Mucosa of rectum (tissue), 2 donors: ENCODE measurements at regions not wholly inside any gene's neighbourhood (a gene's known extent, or its start where the extent isn't known, plus 50 kb on each side); places are given as distances from the start of the nearest gene placed in this dataset.

Experiments
- H3K27ac ChIP-seq, 2 donors: one replicate each; pipeline ENCODE4 v1.7.0; 2013; ENCODE audit warnings: inconsistent platforms in 2 of 2, low read depth in 2 of 2, low read length in 2 of 2
- H3K27me3 ChIP-seq, 2 donors: one replicate each; pipeline ENCODE4 v1.7.0; 2013; ENCODE audit warnings: low read length in 2 of 2; ENCODE audit not compliant: control insufficient read depth in 2 of 2, insufficient read depth in 2 of 2
- H3K36me3 ChIP-seq, 2 donors: one replicate each; pipeline ENCODE4 v1.7.0; 2013; ENCODE audit warnings: low read length in 2 of 2; ENCODE audit not compliant: control insufficient read depth in 2 of 2, insufficient read depth in 2 of 2
- H3K4me1 ChIP-seq, 2 donors: one replicate each; pipeline ENCODE4 v1.7.0; 2013; ENCODE audit warnings: low read length in 2 of 2, mild to moderate bottlenecking in 1 of 2; ENCODE audit not compliant: control insufficient read depth in 2 of 2, insufficient read depth in 2 of 2
- H3K4me3 ChIP-seq, 2 donors: one replicate each; pipeline ENCODE4 v1.7.0; 2013; ENCODE audit warnings: low read length in 2 of 2
- H3K9ac ChIP-seq, 2 donors: one replicate each; pipeline ENCODE4 v1.7.0; 2013; ENCODE audit warnings: low read length in 2 of 2, low read depth in 1 of 2, mild to moderate bottlenecking in 1 of 2
- H3K9me3 ChIP-seq, 2 donors: one replicate each; pipeline ENCODE4 v1.7.0; 2013; ENCODE audit warnings: low read length in 2 of 2; ENCODE audit not compliant: control insufficient read depth in 2 of 2
- donor health status: healthy.
- donor health status: Normal muscosa, but diverticular disease.

DNA sequence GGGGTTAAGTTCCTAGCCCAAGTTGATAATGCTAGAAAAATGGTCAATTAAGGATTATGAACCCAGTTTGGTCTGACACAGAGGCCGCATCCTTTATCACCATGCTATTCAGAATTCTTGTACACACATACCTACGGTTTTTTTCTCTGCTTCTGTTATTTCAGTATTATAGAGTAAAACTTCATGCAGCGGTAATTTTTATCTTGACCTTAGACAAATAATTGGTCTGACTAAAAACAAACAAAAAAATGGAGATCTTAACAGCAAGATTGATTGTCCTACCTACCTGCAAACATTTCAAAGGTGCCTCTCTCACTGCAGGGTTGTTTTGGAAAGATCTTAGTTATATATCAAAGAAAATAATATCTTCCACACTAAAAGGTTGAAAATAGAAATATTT is 201.9 kb upstream of the PRICKLE1 start:
- Histone ChIP-seq H3K4me3 (no peak overlapping the region), H3K9ac (no peak overlapping the region), H3K9me3 (no peaks in the 10 kb centered on the region), H3K4me1 (no peaks in the 10 kb centered on the region), H3K27me3 (no peaks in the 10 kb centered on the region), H3K36me3 (no peaks in the 10 kb centered on the region), H3K27ac (no peak overlapping the region)

GRCh38 chr12:42790761-42791151 is 201.2 kb upstream of the PRICKLE1 start:
- H3K27ac ChIP-seq = no peak overlapping the region
- H3K27me3 ChIP-seq = no peaks in the 10 kb centered on the region
- H3K9me3 ChIP-seq = no peaks in the 10 kb centered on the region
- no peak overlapping the region for H3K4me3 ChIP-seq
- H3K4me1 ChIP-seq = no peaks in the 10 kb centered on the region
- H3K9ac ChIP-seq = no peak overlapping the region
- no peaks in the 10 kb centered on the region for H3K36me3 ChIP-seq

- no peak overlapping the region for H3K27ac ChIP-seq
- no peaks in the 10 kb centered on the region for H3K9me3 ChIP-seq
- H3K27me3 ChIP-seq = no peaks in the 10 kb centered on the region
- H3K4me1 ChIP-seq = no peaks in the 10 kb centered on the region
- H3K36me3 ChIP-seq = no peaks in the 10 kb centered on the region
- no peak overlapping the region for H3K9ac ChIP-seq
- H3K4me3 ChIP-seq = no peak overlapping the region
These were observed 200.5 kb upstream of the PRICKLE1 start for GRCh38 chr12:42789808-42790760.

- no peak overlapping the region for H3K9ac ChIP-seq
- H3K27me3 ChIP-seq = no peaks in the 10 kb centered on the region
- no peaks in the 10 kb centered on the region for H3K9me3 ChIP-seq
- H3K27ac ChIP-seq = no peak overlapping the region
- no peaks in the 10 kb centered on the region for H3K4me1 ChIP-seq
- no peaks in the 10 kb centered on the region for H3K36me3 ChIP-seq
- H3K4me3 ChIP-seq = no peak overlapping the region
These were observed 197.0 kb upstream of the PRICKLE1 start for GRCh38 chr12:42786400-42787148.

DNA sequence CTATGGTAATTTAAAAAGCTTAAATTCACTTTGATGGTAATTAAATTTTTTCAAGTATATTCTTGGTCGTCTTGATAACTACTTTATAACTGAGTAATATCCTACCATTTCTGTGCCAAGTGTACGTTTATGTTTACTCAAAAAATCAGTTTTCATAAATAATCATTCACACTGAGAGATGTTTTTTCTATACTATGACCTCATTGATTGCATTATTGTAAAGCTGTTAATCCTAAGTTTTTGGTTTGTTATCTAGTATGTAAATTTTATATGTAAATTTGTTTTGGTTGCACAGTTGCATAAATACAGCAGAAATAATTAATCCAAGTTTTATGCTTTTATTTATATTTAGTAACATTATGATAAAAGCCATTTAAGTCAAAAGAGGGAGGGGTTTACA is 196.4 kb upstream of the PRICKLE1 start:
- Histone ChIP-seq H3K4me1 (no peaks in the 10 kb centered on the region), H3K27ac (no peak overlapping the region), H3K36me3 (no peaks in the 10 kb centered on the region), H3K4me3 (no peak overlapping the region), H3K27me3 (no peaks in the 10 kb centered on the region), H3K9ac (no peak overlapping the region), H3K9me3 (no peaks in the 10 kb centered on the region)

- H3K4me3 ChIP-seq = no peak overlapping the region
- H3K36me3 ChIP-seq = no peaks in the 10 kb centered on the region
- no peaks in the 10 kb centered on the region for H3K27me3 ChIP-seq
- no peak overlapping the region for H3K9ac ChIP-seq
- no peaks in the 10 kb centered on the region for H3K9me3 ChIP-seq
- no peaks in the 10 kb centered on the region for H3K4me1 ChIP-seq
- H3K27ac ChIP-seq = no peak overlapping the region
These were observed 191.1 kb upstream of the PRICKLE1 start for GRCh38 chr12:42780671-42781070.

DNA sequence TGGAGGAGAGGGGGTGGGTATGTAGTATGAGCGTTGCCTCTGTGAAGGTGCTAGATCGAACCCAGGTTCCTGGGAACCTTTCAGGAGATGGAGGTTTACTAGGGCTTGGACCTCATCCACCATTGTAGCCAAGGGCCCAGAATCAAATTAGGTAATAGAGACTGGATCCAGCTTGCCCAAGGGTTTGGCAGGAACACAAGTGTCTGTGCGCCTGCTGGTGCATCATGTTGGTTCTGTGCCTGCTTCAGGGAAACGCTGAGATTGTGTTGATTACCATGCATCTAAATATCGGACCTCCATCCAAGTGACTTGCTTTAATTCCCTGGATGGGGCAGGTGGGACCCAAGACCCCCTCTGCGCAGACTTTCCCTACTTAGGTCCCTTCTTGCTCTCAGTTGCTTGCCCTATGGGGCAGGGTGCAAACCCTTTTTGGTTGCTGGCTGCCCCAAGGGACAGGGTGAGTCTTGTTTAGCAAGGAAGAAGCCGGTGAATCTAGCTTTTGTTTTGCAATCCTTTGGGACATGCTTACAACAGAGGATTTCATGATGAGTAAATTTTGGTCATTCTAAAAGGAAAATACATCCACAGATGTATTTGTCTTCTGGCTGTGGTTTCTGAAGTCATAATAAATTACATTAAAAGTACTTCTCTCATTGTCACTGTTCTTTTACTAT is 189.8 kb upstream of the PRICKLE1 start:
- H3K27ac ChIP-seq = no peak overlapping the region
- no peak overlapping the region for H3K9ac ChIP-seq
- no peaks in the 10 kb centered on the region for H3K36me3 ChIP-seq
- H3K4me3 ChIP-seq = no peak overlapping the region
- H3K27me3 ChIP-seq = no peaks in the 10 kb centered on the region
- no peaks in the 10 kb centered on the region for H3K4me1 ChIP-seq
- H3K9me3 ChIP-seq = no peaks in the 10 kb centered on the region

DNA sequence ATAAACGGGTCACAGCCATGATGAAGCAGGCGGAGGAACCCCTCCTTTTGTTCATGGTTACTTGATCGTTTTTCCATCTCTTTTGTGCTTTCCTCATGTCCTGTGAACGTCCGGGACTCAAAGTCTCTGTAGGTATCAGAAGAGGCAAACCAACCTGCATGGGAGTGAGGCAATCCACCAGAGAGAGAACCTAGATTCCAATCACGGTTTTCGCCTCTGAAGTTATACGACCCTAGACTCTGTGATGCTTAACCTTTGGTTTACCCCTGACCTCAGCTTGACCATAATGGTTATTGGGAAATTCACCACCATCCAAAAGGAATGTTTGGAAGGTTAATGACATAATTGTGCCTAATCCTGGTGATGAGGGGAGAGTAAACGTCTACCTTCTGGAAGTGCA is 186.8 kb upstream of the PRICKLE1 start:
- Histone ChIP-seq H3K27ac (no peak overlapping the region), H3K4me3 (no peak overlapping the region), H3K9me3 (no peaks in the 10 kb centered on the region), H3K27me3 (no peaks in the 10 kb centered on the region), H3K36me3 (no peaks in the 10 kb centered on the region), H3K4me1 (no peaks in the 10 kb centered on the region), H3K9ac (no peak overlapping the region)

DNA sequence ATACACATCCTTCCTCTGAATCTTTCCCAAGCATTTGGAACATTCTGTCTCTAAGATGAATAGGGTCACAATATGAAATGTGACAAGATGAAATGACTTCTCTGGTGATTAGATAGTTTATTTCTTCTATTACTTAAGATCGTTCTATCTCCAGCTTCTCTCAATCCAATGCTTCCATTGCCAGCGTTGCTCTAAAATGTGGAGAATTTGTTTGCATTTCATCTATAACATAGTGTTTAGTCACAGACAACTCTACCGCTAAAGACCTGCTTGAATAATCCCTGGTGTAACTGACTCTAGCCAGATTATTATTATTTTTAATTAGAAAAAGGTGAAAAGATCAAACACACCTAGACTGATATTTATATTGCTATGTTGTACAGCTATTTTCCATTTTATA is 184.7 kb upstream of the PRICKLE1 start:
- H3K9ac ChIP-seq = no peak overlapping the region
- H3K4me1 ChIP-seq = no peaks in the 10 kb centered on the region
- H3K27ac ChIP-seq = no peak overlapping the region
- H3K36me3 ChIP-seq = no peaks in the 10 kb centered on the region
- H3K4me3 ChIP-seq = no peak overlapping the region
- H3K27me3 ChIP-seq = no peaks in the 10 kb centered on the region
- no peaks in the 10 kb centered on the region for H3K9me3 ChIP-seq

DNA sequence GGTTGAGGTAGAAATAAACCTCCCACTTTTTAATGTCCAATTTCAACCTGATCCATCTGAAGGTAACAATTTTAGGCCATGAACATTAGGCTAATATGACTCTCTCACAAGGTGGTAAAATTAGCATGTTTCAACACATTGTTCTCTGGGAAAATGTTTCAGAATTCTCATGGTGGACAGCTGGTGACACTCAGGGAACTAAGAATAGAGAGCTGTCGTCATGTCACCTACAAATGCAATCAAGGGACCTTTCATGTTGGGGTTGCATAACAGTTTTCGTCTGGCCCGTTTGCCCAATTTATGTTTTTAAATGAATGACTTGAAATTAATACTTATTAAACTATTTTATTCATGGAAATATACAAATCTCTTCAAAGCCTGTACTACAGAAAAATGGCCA is 180.7 kb upstream of the PRICKLE1 start:
- H3K27me3 ChIP-seq = no peaks in the 10 kb centered on the region
- H3K4me1 ChIP-seq = no peaks in the 10 kb centered on the region
- no peak overlapping the region for H3K27ac ChIP-seq
- H3K36me3 ChIP-seq = no peaks in the 10 kb centered on the region
- no peak overlapping the region for H3K4me3 ChIP-seq
- H3K9ac ChIP-seq = no peak overlapping the region
- no peaks in the 10 kb centered on the region for H3K9me3 ChIP-seq
